Chondrocyte (in vitro differentiated cells): ENCODE measurements at regions not wholly inside any gene's neighbourhood (a gene's known extent, or its start where the extent isn't known, plus 50 kb on each side); places are given as distances from the start of the nearest gene placed in this dataset.

ENCODE experiments used
- DNase-seq: peaks from one replicate; pipeline ENCODE4 v3.0.0; 2021; ENCODE audit warnings: mixed read lengths, low spot score
- H3K27ac Mint-ChIP-seq: one replicate; pipeline ENCODE4 v1.8.0; 2021; ENCODE audit warnings: mild to moderate bottlenecking, moderate library complexity, mixed read lengths; ENCODE audit not compliant: unreplicated experiment
- H3K27me3 Mint-ChIP-seq: 2 replicates; pipeline ENCODE4 v1.8.0; 2021; ENCODE audit warnings: low read depth, mixed read lengths
- H3K36me3 Mint-ChIP-seq: 2 replicates; pipeline ENCODE4 v1.8.0; 2021; ENCODE audit warnings: low read depth, mixed read lengths
- H3K4me1 Mint-ChIP-seq: 2 replicates; pipeline ENCODE4 v1.8.0; 2021; ENCODE audit warnings: low read depth, mild to moderate bottlenecking, mixed read lengths
- H3K4me3 Mint-ChIP-seq: one replicate; pipeline ENCODE4 v1.8.0; 2021; ENCODE audit warnings: mild to moderate bottlenecking, moderate library complexity, mixed read lengths; ENCODE audit not compliant: unreplicated experiment
- H3K9me3 Mint-ChIP-seq: 2 replicates; pipeline ENCODE4 v1.8.0; 2021; ENCODE audit warnings: low read depth, mixed read lengths
- CTCF ChIP-seq: fragments of 200-600 bp; sonication (generic); IDR thresholded peaks from 2 replicates; pipeline ENCODE4 v1.5.0; 2021; ENCODE audit warnings: antibody characterized with exemption, mild to moderate bottlenecking, moderate library complexity

GRCh38 chr14:60356906-60357550, 108.0 kb downstream of the PPM1A start:
- Mint-ChIP-seq H3K4me1 (no peaks in the 10 kb centered on the region), H3K27me3 (peaks cover 8% of the 10 kb centered on the region), H3K27ac (no peak overlapping the region), H3K4me3 (no peak overlapping the region), H3K36me3 (no peaks in the 10 kb centered on the region), H3K9me3 (no peaks in the 10 kb centered on the region)
- DNase-seq = no peak
- TF ChIP-seq CTCF = no peak

- H3K4me1 Mint-ChIP-seq = no peaks in the 10 kb centered on the region
- peaks cover 8% of the 10 kb centered on the region for H3K27me3 Mint-ChIP-seq
- no peak for DNase-seq
- no peak overlapping the region for H3K27ac Mint-ChIP-seq
- H3K4me3 Mint-ChIP-seq = no peak overlapping the region
- no peaks in the 10 kb centered on the region for H3K9me3 Mint-ChIP-seq
- no peaks in the 10 kb centered on the region for H3K36me3 Mint-ChIP-seq
- no peak for TF ChIP-seq CTCF
Observed at GRCh38 chr14:60357551-60358149, 108.6 kb downstream of the PPM1A start.

- H3K4me1 Mint-ChIP-seq = no peaks in the 10 kb centered on the region
- no peak for DNase-seq
- no peak overlapping the region for H3K27ac Mint-ChIP-seq
- TF ChIP-seq CTCF = no peak
- H3K4me3 Mint-ChIP-seq = no peak overlapping the region
- H3K36me3 Mint-ChIP-seq = no peaks in the 10 kb centered on the region
- peaks cover 19% of the 10 kb centered on the region for H3K27me3 Mint-ChIP-seq
- H3K9me3 Mint-ChIP-seq = no peaks in the 10 kb centered on the region
Observed at GRCh38 chr14:60363275-60363674, 114.3 kb downstream of the PPM1A start.

GRCh38 chr14:60363687-60364086, 114.7 kb downstream of the PPM1A start:
- no peaks in the 10 kb centered on the region for H3K4me1 Mint-ChIP-seq
- DNase-seq = no peak
- peaks cover 19% of the 10 kb centered on the region for H3K27me3 Mint-ChIP-seq
- H3K4me3 Mint-ChIP-seq = no peak overlapping the region
- no peak overlapping the region for H3K27ac Mint-ChIP-seq
- no peak for TF ChIP-seq CTCF
- H3K9me3 Mint-ChIP-seq = no peaks in the 10 kb centered on the region
- no peaks in the 10 kb centered on the region for H3K36me3 Mint-ChIP-seq

GRCh38 chr14:60381909-60382308, 104.0 kb downstream of the C14orf39 start:
- DNase-seq = no peak
- Mint-ChIP-seq H3K4me1 (no peaks in the 10 kb centered on the region), H3K9me3 (peaks cover 6% of the 10 kb centered on the region), H3K27me3 (peaks cover 32% of the 10 kb centered on the region), H3K4me3 (no peak overlapping the region), H3K27ac (no peak overlapping the region), H3K36me3 (no peaks in the 10 kb centered on the region)
- no peak for TF ChIP-seq CTCF
